ENCODE measurements at regions not wholly inside any gene's neighbourhood (a gene's known extent, or its start where the extent isn't known, plus 50 kb on each side); places are given as distances from the start of the nearest gene placed in this dataset.

- peaks cover 3% of the 10 kb centered on the region for H3K27me3 Mint-ChIP-seq (ENCODE audit: unreplicated experiment)
- no peak overlapping the region for H3K27ac Mint-ChIP-seq (ENCODE audit: unreplicated experiment)
- no peak for DNase-seq (ENCODE audit: extremely low spot score, unreplicated experiment)
- H3K36me3 Mint-ChIP-seq (ENCODE audit: unreplicated experiment), result no peaks in the 10 kb centered on the region
- TF ChIP-seq CTCF (IDR thresholded peaks at IDR 0.05), result no peak
- H3K4me3 Mint-ChIP-seq (ENCODE audit: unreplicated experiment), result no peak overlapping the region
- no peaks in the 10 kb centered on the region for H3K9me3 Mint-ChIP-seq (ENCODE audit: unreplicated experiment)
- H3K4me1 Mint-ChIP-seq (ENCODE audit: unreplicated experiment), result no peaks in the 10 kb centered on the region
Measured at GRCh38 chr9:12441506-12441905, 251.7 kb upstream of the TYRP1 start.

- Mint-ChIP-seq H3K4me1 (ENCODE audit: unreplicated experiment) (no peaks in the 10 kb centered on the region), H3K27me3 (ENCODE audit: unreplicated experiment) (no peaks in the 10 kb centered on the region), H3K27ac (ENCODE audit: unreplicated experiment) (no peak overlapping the region), H3K36me3 (ENCODE audit: unreplicated experiment) (no peaks in the 10 kb centered on the region), H3K9me3 (ENCODE audit: unreplicated experiment) (peaks cover 8% of the 10 kb centered on the region), H3K4me3 (ENCODE audit: unreplicated experiment) (no peak overlapping the region)
- TF ChIP-seq CTCF (IDR thresholded peaks at IDR 0.05), result no peak
- no peak for DNase-seq (ENCODE audit: extremely low spot score, unreplicated experiment)
Measured at GRCh38 chr9:12448246-12448645, 244.9 kb upstream of the TYRP1 start.

GRCh38 chr9:12457237-12457636 is 235.9 kb upstream of the TYRP1 start:
- Mint-ChIP-seq H3K9me3 (ENCODE audit: unreplicated experiment) (no peaks in the 10 kb centered on the region), H3K4me1 (ENCODE audit: unreplicated experiment) (no peaks in the 10 kb centered on the region), H3K4me3 (ENCODE audit: unreplicated experiment) (no peak overlapping the region), H3K27ac (ENCODE audit: unreplicated experiment) (no peak overlapping the region), H3K36me3 (ENCODE audit: unreplicated experiment) (no peaks in the 10 kb centered on the region), H3K27me3 (ENCODE audit: unreplicated experiment) (peaks cover 2% of the 10 kb centered on the region)
- no peak for DNase-seq (ENCODE audit: extremely low spot score, unreplicated experiment)
- no peak for TF ChIP-seq CTCF (IDR thresholded peaks at IDR 0.05)

DNA sequence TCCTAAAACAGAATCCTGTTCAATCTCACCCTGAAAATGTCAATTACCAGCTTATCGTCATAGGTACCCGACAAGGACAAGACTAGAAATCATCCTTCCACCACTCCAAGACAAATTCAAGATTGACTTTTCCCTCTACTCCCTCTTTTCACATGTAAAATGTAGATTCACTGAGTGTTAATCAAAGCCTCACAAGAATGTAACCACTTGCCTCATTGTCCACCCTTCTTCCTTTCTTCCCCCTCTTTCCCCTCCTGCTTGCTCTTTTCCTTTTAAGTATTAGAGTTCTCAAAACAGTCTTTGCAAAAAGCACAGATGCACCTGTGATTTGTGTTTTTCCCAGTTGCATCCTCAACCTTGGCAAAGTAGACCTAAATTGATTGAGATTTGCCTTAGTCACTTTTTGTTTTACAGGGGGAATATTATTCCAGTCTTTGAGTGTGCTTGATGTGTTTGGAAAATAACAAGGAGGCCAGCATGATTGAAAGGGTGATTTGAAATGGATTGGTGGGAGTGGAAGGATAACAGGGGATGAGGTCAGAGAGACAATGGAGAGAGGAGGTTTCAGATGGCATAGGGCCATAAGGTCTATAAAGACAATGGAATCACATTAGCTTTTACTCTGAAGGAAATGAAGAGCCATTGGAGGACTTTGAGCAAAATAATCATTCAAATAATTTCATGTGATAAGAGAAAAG is 231.3 kb upstream of the TYRP1 start:
- Mint-ChIP-seq H3K27ac (ENCODE audit: unreplicated experiment) (no peak overlapping the region), H3K4me3 (ENCODE audit: unreplicated experiment) (no peak overlapping the region), H3K36me3 (ENCODE audit: unreplicated experiment) (no peaks in the 10 kb centered on the region), H3K4me1 (ENCODE audit: unreplicated experiment) (no peaks in the 10 kb centered on the region), H3K27me3 (ENCODE audit: unreplicated experiment) (peaks cover 3% of the 10 kb centered on the region), H3K9me3 (ENCODE audit: unreplicated experiment) (no peaks in the 10 kb centered on the region)
- TF ChIP-seq CTCF (IDR thresholded peaks at IDR 0.05), result no peak
- no peak for DNase-seq (ENCODE audit: extremely low spot score, unreplicated experiment)

- no peaks in the 10 kb centered on the region for H3K9me3 Mint-ChIP-seq (ENCODE audit: unreplicated experiment)
- TF ChIP-seq CTCF (IDR thresholded peaks at IDR 0.05), result no peak
- H3K36me3 Mint-ChIP-seq (ENCODE audit: unreplicated experiment), result no peaks in the 10 kb centered on the region
Measured at GRCh38 chr9:12462861-12463260, 230.3 kb upstream of the TYRP1 start.

More at GRCh38 chr9:12462861-12463260, 230.3 kb upstream of the TYRP1 start:
- Mint-ChIP-seq H3K27me3 (ENCODE audit: unreplicated experiment) (peaks cover 7% of the 10 kb centered on the region), H3K27ac (ENCODE audit: unreplicated experiment) (no peak overlapping the region), H3K4me1 (ENCODE audit: unreplicated experiment) (no peaks in the 10 kb centered on the region), H3K4me3 (ENCODE audit: unreplicated experiment) (no peak overlapping the region)
- no peak for DNase-seq (ENCODE audit: extremely low spot score, unreplicated experiment)

Data from osteocyte (in vitro differentiated cells).